ENCODE measurements at regions not wholly inside any gene's neighbourhood (a gene's known extent, or its start where the extent isn't known, plus 50 kb on each side); places are given as distances from the start of the nearest gene placed in this dataset. TPM values are rescaled to one million over a fixed set of nuclear protein-coding genes. Genes with fewer than 3 reads are reported as not detected.
A peak's percentile ranks its signal among the peaks of the same experiment; 100 is the strongest.

DNA sequence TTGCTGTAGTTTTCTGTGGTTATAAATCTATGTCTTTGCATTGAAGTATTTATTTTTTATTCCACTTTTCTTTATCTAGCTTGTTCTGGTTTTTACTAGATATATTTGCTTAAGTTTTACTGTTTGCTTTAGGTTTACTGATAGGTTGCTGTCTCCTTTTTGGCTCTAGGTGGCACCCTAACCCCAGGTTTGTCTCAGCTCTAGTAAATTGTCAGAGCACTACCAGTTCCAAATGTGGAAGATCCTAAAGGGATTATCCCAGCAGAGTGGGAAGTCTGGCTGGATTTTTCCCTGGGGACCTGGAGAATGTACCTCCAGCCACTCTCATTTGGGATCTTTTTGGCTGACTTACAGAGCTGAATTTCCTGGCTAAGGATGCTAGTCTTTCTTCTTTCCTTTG lies 106.1 kb downstream of the PBDC1 start:
- in situ Hi-C loops (cut with MboI; ENCODE audit: low sequenced_read_pairs) = loop anchor here (25.0 kb wide), 1 partner anchor 183 kb away; no protein-coding TSS in a partner anchor
- POLR2A ChIA-PET (ENCODE audit: unreplicated experiment) = no interaction called here
- no peak overlapping the region for H3K9ac ChIP-seq (ENCODE audit: low read depth, low read length)

More for the DNA sequence above, 106.1 kb downstream of the PBDC1 start:
- no peak overlapping the region for H4K8ac ChIP-seq (ENCODE audit: low read depth in 2 of 2, low read length in 2 of 2)
- peak; percentile 82 for ATAC-seq (ENCODE audit: low read depth)
- no peaks in the 10 kb centered on the region for H3K9me3 ChIP-seq (ENCODE audit: control insufficient read depth, insufficient read depth, low read length)
- H3K4ac ChIP-seq (ENCODE audit: low read depth, low read length) = no peak overlapping the region
- H3K4me2 ChIP-seq (ENCODE audit: low read depth, low read length) = no peak overlapping the region
- H3K4me3 ChIP-seq (ENCODE audit: insufficient read depth, low read depth, low read length) = no peak overlapping the region
- H4K91ac ChIP-seq (ENCODE audit: insufficient read depth, low read depth, low read length) = no peak overlapping the region
- no peak overlapping the region for H2BK15ac ChIP-seq (ENCODE audit: low read depth, low read length)
- H2AK9ac ChIP-seq (replicated peaks; ENCODE audit: low read depth, low read length, poor library complexity) = no peak overlapping the region
- no peak overlapping the region for H3K27ac ChIP-seq (ENCODE audit: insufficient read depth, low read length)
- H2AK5ac ChIP-seq (ENCODE audit: low read depth, low read length) = no peak overlapping the region
- no peak overlapping the region for H4K5ac ChIP-seq (ENCODE audit: low read depth, low read length)
- DNase-seq = peak; percentile 47
- no peaks in the 10 kb centered on the region for H3K9me1 ChIP-seq (ENCODE audit: insufficient read depth, low read length)
- no peak overlapping the region for H3K56ac ChIP-seq (ENCODE audit: extremely low read depth, insufficient read depth, low read length)
- CTCF ChIA-PET = interaction anchor here (1.5 kb wide), 1 partner anchor 176 kb away, joined by 6 read pairs; no protein-coding TSS in a partner anchor
- no peaks in the 10 kb centered on the region for H3K27me3 ChIP-seq (ENCODE audit: control insufficient read depth, insufficient read depth, low read length)
- no peak overlapping the region for H2AFZ ChIP-seq (replicated peaks; ENCODE audit: low read length, poor library complexity)
- H3K79me1 ChIP-seq (ENCODE audit: low read depth in 1 of 2, low read length in 2 of 2) = no peaks in the 10 kb centered on the region
- H2BK20ac ChIP-seq (ENCODE audit: low read depth, low read length) = no peak overlapping the region
- H3K4me1 ChIP-seq (ENCODE audit: control insufficient read depth, insufficient read depth, low read length) = no peaks in the 10 kb centered on the region
- no peak overlapping the region for H2BK120ac ChIP-seq (ENCODE audit: low read depth, low read length)
- intact Hi-C loops (cut with micrococcal nuclease) = loop anchor here (1.0 kb wide), 1 partner anchor 175 kb away; no protein-coding TSS in a partner anchor
- no peaks in the 10 kb centered on the region for H4K20me1 ChIP-seq (ENCODE audit: insufficient read depth, low read length)
- H3K36me3 ChIP-seq (ENCODE audit: control insufficient read depth, insufficient read depth, low read length) = no peaks in the 10 kb centered on the region
- H3K18ac ChIP-seq (ENCODE audit: low read depth, low read length) = no peak overlapping the region
- dilution Hi-C loops (cut with HindIII; ENCODE audit: low sequenced_read_pairs, unreplicated experiment) = no loop called here
- H2BK5ac ChIP-seq (ENCODE audit: low read depth, low read length, poor library complexity, severe bottlenecking) = no peak overlapping the region
- BruUV-seq (replicated peaks) = no TSS peak
- H3K14ac ChIP-seq (replicated peaks; ENCODE audit: low read depth, low read length) = no peak overlapping the region
- peak; percentile 74 for TF ChIP-seq RAD21 (IDR thresholded peaks at IDR 0.05; ENCODE audit: low read length)
- peak; percentile 36; the same call in 1 of the 2 replicates for TF ChIP-seq SMC3 (IDR thresholded peaks at IDR 0.05; ENCODE audit: low read depth, low read length)
- no peak for TF ChIP-seq USF2 (IDR thresholded peaks at IDR 0.05; ENCODE audit: low read depth, low read length)
- TF ChIP-seq, protein P1, sequence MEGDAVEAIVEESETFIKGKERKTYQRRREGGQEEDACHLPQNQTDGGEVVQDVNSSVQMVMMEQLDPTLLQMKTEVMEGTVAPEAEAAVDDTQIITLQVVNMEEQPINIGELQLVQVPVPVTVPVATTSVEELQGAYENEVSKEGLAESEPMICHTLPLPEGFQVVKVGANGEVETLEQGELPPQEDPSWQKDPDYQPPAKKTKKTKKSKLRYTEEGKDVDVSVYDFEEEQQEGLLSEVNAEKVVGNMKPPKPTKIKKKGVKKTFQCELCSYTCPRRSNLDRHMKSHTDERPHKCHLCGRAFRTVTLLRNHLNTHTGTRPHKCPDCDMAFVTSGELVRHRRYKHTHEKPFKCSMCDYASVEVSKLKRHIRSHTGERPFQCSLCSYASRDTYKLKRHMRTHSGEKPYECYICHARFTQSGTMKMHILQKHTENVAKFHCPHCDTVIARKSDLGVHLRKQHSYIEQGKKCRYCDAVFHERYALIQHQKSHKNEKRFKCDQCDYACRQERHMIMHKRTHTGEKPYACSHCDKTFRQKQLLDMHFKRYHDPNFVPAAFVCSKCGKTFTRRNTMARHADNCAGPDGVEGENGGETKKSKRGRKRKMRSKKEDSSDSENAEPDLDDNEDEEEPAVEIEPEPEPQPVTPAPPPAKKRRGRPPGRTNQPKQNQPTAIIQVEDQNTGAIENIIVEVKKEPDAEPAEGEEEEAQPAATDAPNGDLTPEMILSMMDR (conservative IDR thresholded peaks at IDR 0.05; ENCODE audit: low read depth, low read length) = peak; percentile 69
- TF ChIP-seq NFE2L2 (IDR thresholded peaks at IDR 0.05; ENCODE audit: low read depth, low read length) = no peak
- no peak overlapping the region for H3K23ac ChIP-seq (ENCODE audit: low read depth, low read length)

Small RNAs in the stretch of these regions (microRNA-seq; reads per million reads assigned to microRNA genes)
- gene RNU6-867P (ENCODE audit: insufficient read depth, insufficient read length) = not detected

Small RNAs in the stretch of these regions (small RNA-seq; reads per million reads assigned to genes)
- 0 to 0.60 (median 0) reads per million in 5 experiments for gene RNU6-867P

Measured in IMR-90 (cell line).